Endothelial cell of umbilical vein (primary cell): ENCODE measurements at regions not wholly inside any gene's neighbourhood (a gene's known extent, or its start where the extent isn't known, plus 50 kb on each side); places are given as distances from the start of the nearest gene placed in this dataset.

ENCODE experiments used
- BruUV-seq: library from RNA; stranded (reverse); fragments of 400-500 nt; replicated peaks from 2 replicates; lab custom pipeline; 2021; lab: Mats Ljungman, UMichigan
- CTCF ChIA-PET: fragments of 300-600, 350-600 bp; sonication (Branson Sonifier 250); formaldehyde crosslinking; loops from one replicate; lab custom pipeline; 2021; ENCODE audit warnings: antibody characterized with exemption, inconsistent platforms; lab: Charles Lee
- POLR2A ChIA-PET: fragments of 300-600, 350-600 bp; sonication (Branson Sonifier 250); formaldehyde crosslinking; loops from one replicate; lab custom pipeline; 2021; ENCODE audit warnings: antibody characterized with exemption, inconsistent platforms; lab: Charles Lee
- DNase-seq: peaks from one replicate; pipeline ENCODE4 v3.0.0-alpha.2; 2011; ENCODE audit warnings: low read depth, low spot score
- FAIRE-seq: peaks from 2 replicates; lab custom pipeline; 2011; peaks lifted over from hg19 to GRCh38; lab: Jason Lieb, UNC
- H2AFZ ChIP-seq: 2 replicates; pipeline ENCODE4 v1.6.0; 2012; ENCODE audit warnings: low read depth, low read length, control low read depth, inconsistent platforms
- H3K27ac ChIP-seq: 2 replicates; pipeline ENCODE4 v1.5.1; 2011; ENCODE audit warnings: low read depth, mild to moderate bottlenecking, control low read depth, low read length, moderate library complexity; ENCODE audit not compliant: insufficient read depth
- H3K27me3 ChIP-seq, 2 experiments: 2 replicates each; pipeline versions ENCODE4 v1.6.0 to v1.6.1; 2011; ENCODE audit warnings: low read length in 2 of 2, mixed read lengths in 1 of 2; ENCODE audit not compliant: control insufficient read depth in 2 of 2, insufficient read depth in 2 of 2
- H3K36me3 ChIP-seq, 2 experiments: 2 replicates in 1 of 2; 3 replicates in 1 of 2; pipeline ENCODE4 v1.5.1; 2011; ENCODE audit warnings: low read length in 2 of 2, mild to moderate bottlenecking in 1 of 2, moderate library complexity in 1 of 2; ENCODE audit not compliant: control insufficient read depth in 2 of 2, insufficient read depth in 2 of 2; ENCODE audit errors: extremely low read depth in 1 of 2
- H3K4me1 ChIP-seq: 3 replicates; pipeline ENCODE4 v1.5.1; 2011; ENCODE audit warnings: mild to moderate bottlenecking, low read length; ENCODE audit not compliant: control insufficient read depth, insufficient read depth; ENCODE audit errors: extremely low read depth
- H3K4me2 ChIP-seq: 2 replicates; pipeline ENCODE4 v1.6.1; 2011; ENCODE audit warnings: low read length, control low read depth, mixed read lengths; ENCODE audit not compliant: insufficient read depth
- H3K4me3 ChIP-seq, 3 experiments: fragments of 200-600 bp in 1 of 3; sonication (generic), shearing (Covaris generic) in 1 of 3; replicated peaks in 1 of 3; 2 replicates each; pipeline ENCODE4 v1.5.1; 2011 to 2016; ENCODE audit warnings: control low read depth in 3 of 3, low read length in 3 of 3, mild to moderate bottlenecking in 2 of 3, inconsistent platforms in 1 of 3, low read depth in 1 of 3, moderate library complexity in 1 of 3; ENCODE audit not compliant: insufficient read depth in 1 of 3
- H3K79me2 ChIP-seq: 2 replicates; pipeline ENCODE4 v1.6.0; 2012; ENCODE audit warnings: low read length, inconsistent platforms; ENCODE audit not compliant: control insufficient read depth, insufficient read depth
- H3K9ac ChIP-seq: replicated peaks from 2 replicates; pipeline ENCODE3; 2011; ENCODE audit warnings: low read length, control low read depth; ENCODE audit not compliant: insufficient read depth; ENCODE audit errors: extremely low read depth
- H3K9me1 ChIP-seq: replicated peaks from 3 replicates; pipeline ENCODE4 v1.6.0; 2011; ENCODE audit warnings: mild to moderate bottlenecking, low read length; ENCODE audit not compliant: control insufficient read depth, insufficient read depth; ENCODE audit errors: extremely low read depth
- H3K9me3 ChIP-seq: replicated peaks from 2 replicates; pipeline ENCODE4 v1.5.1; 2012; ENCODE audit warnings: low read length, inconsistent platforms; ENCODE audit not compliant: control insufficient read depth, insufficient read depth
- H4K20me1 ChIP-seq: replicated peaks from 2 replicates; pipeline ENCODE3; 2011; ENCODE audit warnings: mild to moderate bottlenecking, low read length; ENCODE audit not compliant: control insufficient read depth, insufficient read depth; ENCODE audit errors: extremely low read depth
- EZH2 ChIP-seq: IDR thresholded peaks from 2 replicates; pipeline ENCODE4 v1.6.1; 2012; ENCODE audit warnings: borderline replicate concordance, low read depth, mild to moderate bottlenecking, moderate library complexity, low read length, inconsistent platforms; ENCODE audit not compliant: severe bottlenecking
- FOS ChIP-seq: IDR thresholded peaks from 2 replicates; pipeline ENCODE4 v1.6.1; 2011; ENCODE audit warnings: mild to moderate bottlenecking, low read length, moderate library complexity, borderline replicate concordance; ENCODE audit not compliant: insufficient read depth
- GATA2 ChIP-seq: IDR thresholded peaks from 2 replicates; pipeline ENCODE4 v1.7.0; 2011; ENCODE audit warnings: low read depth, mild to moderate bottlenecking, moderate library complexity, mixed read lengths, low read length; ENCODE audit not compliant: insufficient read length, insufficient read depth
- JUN ChIP-seq: IDR thresholded peaks from 2 replicates; pipeline ENCODE4 v1.6.1; 2011; ENCODE audit warnings: borderline replicate concordance, low read depth; ENCODE audit not compliant: insufficient read length, insufficient read depth
- MAX ChIP-seq: IDR thresholded peaks from 2 replicates; pipeline ENCODE4 v1.6.1; 2011; ENCODE audit not compliant: insufficient read depth, insufficient read length
- MYC ChIP-seq: IDR thresholded peaks from one replicate; pipeline ENCODE4 v1.6.1; 2011; ENCODE audit warnings: mild to moderate bottlenecking, low read depth, low read length
- POLR2A ChIP-seq: IDR thresholded peaks from 2 replicates; pipeline ENCODE4 v1.6.1; 2012; ENCODE audit warnings: low read depth, mild to moderate bottlenecking, control low read depth, low read length
- POLR2AphosphoS5 ChIP-seq: IDR thresholded peaks from 2 replicates; pipeline ENCODE4 v1.6.1; 2012; ENCODE audit warnings: low read depth, mild to moderate bottlenecking, control low read depth, low read length, moderate library complexity; ENCODE audit not compliant: insufficient read depth
- dilution Hi-C: fragments of 300-500 bp; cut with MboI; formaldehyde crosslinking; loops from one replicate; pipeline ENCODE4 v1.15.0; 2019; ENCODE audit warnings: low sequenced_read_pairs; ENCODE audit not compliant: extremely low pct_ligation_motif_present
- intact Hi-C: fragments of 100-400 bp; cut with micrococcal nuclease; formaldehyde crosslinking; loops from one replicate; pipeline ENCODE4 v1.10.0; 2022
- TF ChIP-seq, protein P1 (sequence below), 2 donors: IDR thresholded peaks; 1 replicate in 1 of 2; 2 replicates in 1 of 2; pipeline ENCODE4 v1.5.1; 2011; ENCODE audit warnings: low read length in 2 of 2, mild to moderate bottlenecking in 2 of 2, moderate library complexity in 2 of 2, control low read depth in 1 of 2, inconsistent platforms in 1 of 2, low read depth in 1 of 2; ENCODE audit not compliant: insufficient read depth in 1 of 2; ENCODE audit errors: extremely low read depth in 1 of 2

GRCh38 chr20:52433326-52434040 is 241.9 kb upstream of the ZFP64 start:
- TF ChIP-seq GATA2 (no peak), EZH2 (no peak), FOS (no peak), POLR2AphosphoS5 (no peak), POLR2A (no peak), MYC (no peak), MAX (no peak), JUN (no peak)
- TF ChIP-seq, protein P1, sequence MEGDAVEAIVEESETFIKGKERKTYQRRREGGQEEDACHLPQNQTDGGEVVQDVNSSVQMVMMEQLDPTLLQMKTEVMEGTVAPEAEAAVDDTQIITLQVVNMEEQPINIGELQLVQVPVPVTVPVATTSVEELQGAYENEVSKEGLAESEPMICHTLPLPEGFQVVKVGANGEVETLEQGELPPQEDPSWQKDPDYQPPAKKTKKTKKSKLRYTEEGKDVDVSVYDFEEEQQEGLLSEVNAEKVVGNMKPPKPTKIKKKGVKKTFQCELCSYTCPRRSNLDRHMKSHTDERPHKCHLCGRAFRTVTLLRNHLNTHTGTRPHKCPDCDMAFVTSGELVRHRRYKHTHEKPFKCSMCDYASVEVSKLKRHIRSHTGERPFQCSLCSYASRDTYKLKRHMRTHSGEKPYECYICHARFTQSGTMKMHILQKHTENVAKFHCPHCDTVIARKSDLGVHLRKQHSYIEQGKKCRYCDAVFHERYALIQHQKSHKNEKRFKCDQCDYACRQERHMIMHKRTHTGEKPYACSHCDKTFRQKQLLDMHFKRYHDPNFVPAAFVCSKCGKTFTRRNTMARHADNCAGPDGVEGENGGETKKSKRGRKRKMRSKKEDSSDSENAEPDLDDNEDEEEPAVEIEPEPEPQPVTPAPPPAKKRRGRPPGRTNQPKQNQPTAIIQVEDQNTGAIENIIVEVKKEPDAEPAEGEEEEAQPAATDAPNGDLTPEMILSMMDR (IDR thresholded peaks at IDR 0.05; ENCODE audit: extremely low read depth in 1 of 2, insufficient read depth in 1 of 2, low read depth in 1 of 2, low read length in 2 of 2) = no peak
- H3K4me3 ChIP-seq = no peak overlapping the region
- no peaks in the 10 kb centered on the region for H3K36me3 ChIP-seq
- H3K4me2 ChIP-seq = no peak overlapping the region
- no peaks in the 10 kb centered on the region for H3K79me2 ChIP-seq
- no TSS peak for BruUV-seq
- no peaks in the 10 kb centered on the region for H4K20me1 ChIP-seq
- no peak overlapping the region for H3K27ac ChIP-seq
- no peaks in the 10 kb centered on the region for H3K27me3 ChIP-seq
- H3K9me3 ChIP-seq = no peaks in the 10 kb centered on the region
- no peaks in the 10 kb centered on the region for H3K4me1 ChIP-seq
- FAIRE-seq (no peak), DNase-seq (no peak)
- no peaks in the 10 kb centered on the region for H3K9me1 ChIP-seq
- H2AFZ ChIP-seq = no peak overlapping the region
- no peak overlapping the region for H3K9ac ChIP-seq
- ChIA-PET POLR2A (no interaction called here), CTCF (no interaction called here)
- dilution Hi-C loops = no loop called here
- intact Hi-C loops = no loop called here
